Upper lobe of left lung (tissue), 6 donors: ENCODE measurements at regions not wholly inside any gene's neighbourhood (a gene's known extent, or its start where the extent isn't known, plus 50 kb on each side); places are given as distances from the start of the nearest gene placed in this dataset.

Source experiments
- ATAC-seq, 2 donors: fragments of 200-7000 bp; cut with Tn5 transposase; one replicate each; pipeline ENCODE4 v1.9.1; 2022; ENCODE audit warnings: mild to moderate bottlenecking in 2 of 2, moderate library complexity in 2 of 2; ENCODE audit not compliant: low FRiP score in 2 of 2
- DNase-seq, 2 donors: peaks; one replicate each; pipeline ENCODE4 v3.0.0-alpha.2; 2019 to 2020
- H3K27ac ChIP-seq, 4 donors: fragments of 200-600 bp; sonication (generic); one replicate each; pipeline ENCODE4 v1.5.1; 2016 to 2019
- H3K27me3 ChIP-seq, 4 donors: fragments of 200-600 bp; sonication (generic); one replicate each; pipeline ENCODE4 v1.5.1; 2017 to 2019
- H3K36me3 ChIP-seq, 4 donors: fragments of 200-600 bp; sonication (generic); one replicate each; pipeline ENCODE4 v1.5.1; 2016 to 2019
- H3K4me1 ChIP-seq, 4 donors: fragments of 200-600 bp; sonication (generic); one replicate each; pipeline ENCODE4 v1.5.1; 2018 to 2019
- H3K4me3 ChIP-seq, 4 donors: fragments of 200-600 bp; sonication (generic); one replicate each; pipeline ENCODE4 v1.5.1; 2017 to 2019; ENCODE audit warnings: mild to moderate bottlenecking in 2 of 4, moderate library complexity in 1 of 4
- H3K9me3 ChIP-seq, 4 donors: fragments of 200-600 bp; sonication (generic); one replicate each; pipeline ENCODE4 v1.5.1; 2018 to 2019
- CTCF ChIP-seq, 6 experiments: fragments of 450-650 bp in 4 of 6; fragments of 200-600 bp in 2 of 6; sonication (generic) in 2 of 6; IDR thresholded peaks; one replicate each; pipeline ENCODE4 v1.5.1; 2016 to 2019; ENCODE audit warnings: antibody characterized with exemption in 6 of 6
- EP300 ChIP-seq, 4 donors: sonication (generic); formaldehyde crosslinking; IDR thresholded peaks; one replicate each; pipeline ENCODE4 v1.5.1; 2017; ENCODE audit warnings: antibody characterized with exemption in 4 of 4, control low read depth in 2 of 4
- POLR2A ChIP-seq, 4 donors: fragments of 450-650 bp; IDR thresholded peaks; one replicate each; pipeline ENCODE4 v1.5.1; 2016 to 2017; ENCODE audit warnings: antibody characterized with exemption in 4 of 4, mild to moderate bottlenecking in 2 of 4
- POLR2AphosphoS5 ChIP-seq, 2 donors: sonication (generic); formaldehyde crosslinking; IDR thresholded peaks; one replicate each; pipeline ENCODE4 v1.5.1; 2017; ENCODE audit warnings: antibody characterized with exemption in 2 of 2
- WGBS, 2 donors: methylation state at CpG; one replicate each; pipeline ENCODE4 v1.1.5; 2017 to 2018; 5-methylcytosine and 5-hydroxymethylcytosine counted together
- donor health status: DM: no; HTN: no; CAD: no; lungs with moderate emphysema.
- donor health status: DM: no; HTN: yes; CAD: no; lungs with severe emphysema.

DNA sequence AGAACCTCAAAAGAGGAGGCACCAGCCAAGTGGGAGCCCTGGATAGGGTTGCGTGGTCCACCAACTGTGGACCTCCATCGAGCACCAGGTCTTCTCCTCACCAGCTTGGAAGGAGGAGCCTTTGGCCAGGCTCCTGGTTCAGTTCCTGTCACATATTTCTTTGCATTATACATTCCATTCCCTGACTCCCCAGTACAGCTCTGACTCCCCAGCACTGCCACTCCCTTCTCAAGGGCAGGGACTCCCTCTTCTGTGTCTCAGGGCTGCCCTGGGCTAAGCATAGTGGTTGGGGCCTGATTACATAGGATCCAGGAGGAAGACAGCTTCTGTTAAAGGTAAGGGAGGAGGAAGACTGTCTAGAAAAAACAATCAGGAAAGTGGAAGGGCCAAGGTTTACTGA, 91.1 kb downstream of the MRPL14 start:
- H3K4me1 ChIP-seq = peaks cover 0 to 11% (median 8%) of the 10 kb centered on the region in 4 donors
- WGBS, 2 donors = 88 to 95% methylated on average over 2 of the region's 2 CpGs
- H3K36me3 ChIP-seq = no peaks in the 10 kb centered on the region
- no peaks in the 10 kb centered on the region for H3K9me3 ChIP-seq
- no peaks in the 10 kb centered on the region for H3K27me3 ChIP-seq
- no peak overlapping the region for H3K27ac ChIP-seq
- no peak for DNase-seq
- H3K4me3 ChIP-seq = no peak overlapping the region
- TF ChIP-seq EP300 (IDR thresholded peaks at IDR 0.05) (no peak), CTCF (IDR thresholded peaks at IDR 0.05) (no peak), POLR2AphosphoS5 (IDR thresholded peaks at IDR 0.05) (no peak), POLR2A (IDR thresholded peaks at IDR 0.05) (no peak)
- no peak for ATAC-seq

DNA sequence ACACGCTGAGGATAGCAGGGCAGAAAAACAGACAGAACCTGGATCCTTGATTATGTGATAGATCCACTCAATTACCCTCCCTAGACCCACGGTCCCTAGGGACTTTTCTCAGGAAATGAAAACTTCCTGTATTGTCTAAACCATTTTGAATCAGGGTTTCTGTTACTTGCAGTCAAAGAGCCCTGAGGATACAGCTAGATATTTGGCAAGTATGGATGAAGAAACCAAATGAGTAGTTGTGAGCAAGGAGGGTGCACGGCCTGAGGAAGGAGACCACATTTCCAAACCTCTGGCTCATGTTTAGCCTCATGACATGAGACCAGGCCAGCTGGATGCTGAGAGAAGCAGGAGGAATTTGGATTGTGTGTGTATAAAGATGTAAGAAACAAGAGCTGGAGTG, 91.6 kb downstream of the MRPL14 start:
- Histone ChIP-seq H3K27ac (no peak overlapping the region), H3K4me1 (peaks cover 0 to 11% (median 8%) of the 10 kb centered on the region in 4 donors), H3K9me3 (no peaks in the 10 kb centered on the region), H3K27me3 (no peaks in the 10 kb centered on the region), H3K36me3 (no peaks in the 10 kb centered on the region), H3K4me3 (no peak overlapping the region)
- TF ChIP-seq EP300 (IDR thresholded peaks at IDR 0.05) = no peak
- no peak for TF ChIP-seq POLR2A (IDR thresholded peaks at IDR 0.05)
- no peak for TF ChIP-seq CTCF (IDR thresholded peaks at IDR 0.05)
- no peak for TF ChIP-seq POLR2AphosphoS5 (IDR thresholded peaks at IDR 0.05)
- ATAC-seq = peak in 1 of 2 donors; percentile 27
- WGBS, 2 donors = 53 to 64% methylated on average over 3 of the region's 3 CpGs
- no peak for DNase-seq

- Histone ChIP-seq H3K4me3 (no peak overlapping the region), H3K9me3 (no peaks in the 10 kb centered on the region), H3K36me3 (no peaks in the 10 kb centered on the region), H3K27ac (no peak overlapping the region), H3K27me3 (no peaks in the 10 kb centered on the region), H3K4me1 (peaks cover 0 to 11% (median 8%) of the 10 kb centered on the region in 4 donors)
- DNase-seq (no peak), ATAC-seq (no peak)
- WGBS, 2 donors = 75 to 83% methylated on average over 3 of the region's 3 CpGs
- TF ChIP-seq POLR2AphosphoS5 (IDR thresholded peaks at IDR 0.05) (no peak), EP300 (IDR thresholded peaks at IDR 0.05) (no peak), POLR2A (IDR thresholded peaks at IDR 0.05) (no peak), CTCF (IDR thresholded peaks at IDR 0.05) (no peak)
Measured at GRCh38 chr6:44034931-44035345, 92.3 kb downstream of the MRPL14 start.

DNA sequence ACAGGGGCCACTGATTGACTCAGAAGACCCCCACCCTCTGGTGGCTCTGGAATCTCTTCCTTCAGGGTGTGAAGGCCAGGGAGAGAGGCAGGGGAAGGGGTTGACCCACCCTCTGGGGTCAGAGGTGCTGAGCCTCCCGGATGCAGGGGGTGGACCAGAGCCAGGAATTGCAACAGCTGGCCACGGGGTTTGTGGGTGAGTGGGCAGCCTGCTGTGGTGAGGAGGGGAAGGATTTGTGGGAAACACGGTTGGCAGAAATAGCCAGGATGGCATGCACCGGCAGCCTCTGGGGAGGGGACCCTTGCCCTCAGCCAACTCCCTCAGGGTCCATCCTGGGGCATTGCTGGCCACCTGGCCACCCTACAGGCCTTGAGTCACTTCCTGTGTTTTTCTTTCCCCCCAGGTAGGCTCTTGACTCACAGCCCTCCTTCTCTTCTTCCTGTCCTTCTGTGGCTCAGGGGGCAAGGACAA, 92.8 kb downstream of the MRPL14 start:
- DNase-seq (no peak), ATAC-seq (no peak)
- 40 to 45% methylated on average over 4 of the region's 4 CpGs for WGBS, 2 donors

More for the DNA sequence above, 92.8 kb downstream of the MRPL14 start:
- Histone ChIP-seq H3K9me3 (no peaks in the 10 kb centered on the region), H3K36me3 (no peaks in the 10 kb centered on the region), H3K4me1 (peaks cover 0 to 11% (median 8%) of the 10 kb centered on the region in 4 donors), H3K27me3 (no peaks in the 10 kb centered on the region), H3K4me3 (no peak overlapping the region), H3K27ac (no peak overlapping the region)
- no peak for TF ChIP-seq POLR2A (IDR thresholded peaks at IDR 0.05)
- no peak for TF ChIP-seq POLR2AphosphoS5 (IDR thresholded peaks at IDR 0.05)
- no peak for TF ChIP-seq CTCF (IDR thresholded peaks at IDR 0.05)
- no peak for TF ChIP-seq EP300 (IDR thresholded peaks at IDR 0.05)
